MM.1S (cell line): ENCODE measurements at regions not wholly inside any gene's neighbourhood (a gene's known extent, or its start where the extent isn't known, plus 50 kb on each side); places are given as distances from the start of the nearest gene placed in this dataset.

Source experiments
- DNase-seq: peaks from one replicate; pipeline ENCODE4 v3.0.0-alpha.2; 2015
- H2AFZ ChIP-seq: fragments of 300-600 bp; sonication (generic); 2 replicates; pipeline ENCODE4 v1.6.0; 2016; ENCODE audit warnings: antibody characterized with exemption, low read length
- H3F3A ChIP-seq: fragments of 300-600 bp; sonication (generic); 2 replicates; pipeline ENCODE4 v1.6.1; 2016; ENCODE audit warnings: mild to moderate bottlenecking, antibody characterized with exemption, low read length, moderate library complexity, mixed read lengths; ENCODE audit not compliant: insufficient read depth
- H3K27ac ChIP-seq: fragments of 300-600 bp; sonication (generic); 2 replicates; pipeline ENCODE4 v1.5.1; 2016; ENCODE audit warnings: mild to moderate bottlenecking, low read length
- H3K27me3 ChIP-seq: fragments of 300-600 bp; sonication (generic); replicated peaks from 2 replicates; pipeline ENCODE4 v1.6.0; 2016; ENCODE audit warnings: low read length; ENCODE audit not compliant: insufficient read depth
- H3K36me3 ChIP-seq: fragments of 300-600 bp; sonication (generic); replicated peaks from 2 replicates; pipeline ENCODE4 v1.6.1; 2016; ENCODE audit warnings: mild to moderate bottlenecking, low read length, mixed read lengths; ENCODE audit not compliant: insufficient read depth
- H3K4me1 ChIP-seq: fragments of 300-600 bp; sonication (generic); 2 replicates; pipeline ENCODE4 v1.6.1; 2016; ENCODE audit warnings: low read length, mixed read lengths
- H3K4me2 ChIP-seq: fragments of 300-600 bp; sonication (generic); 2 replicates; pipeline ENCODE4 v1.6.0; 2016; ENCODE audit warnings: low read depth, low read length
- H3K4me3 ChIP-seq: fragments of 300-600 bp; sonication (generic); 2 replicates; pipeline ENCODE4 v1.5.1; 2016; ENCODE audit warnings: low read length, mixed read lengths
- H3K79me2 ChIP-seq: fragments of 300-600 bp; sonication (generic); 2 replicates; pipeline ENCODE4 v1.6.1; 2016; ENCODE audit warnings: mixed run types, low read length, mixed read lengths
- H3K9ac ChIP-seq: fragments of 300-600 bp; sonication (generic); 2 replicates; pipeline ENCODE4 v1.6.1; 2016; ENCODE audit warnings: low read length, mixed read lengths
- H3K9me2 ChIP-seq: fragments of 300-600 bp; sonication (generic); replicated peaks from 2 replicates; pipeline ENCODE4 v1.6.1; 2016; ENCODE audit warnings: mild to moderate bottlenecking, low read length, mixed read lengths; ENCODE audit not compliant: insufficient read depth
- H3K9me3 ChIP-seq: fragments of 300-600 bp; sonication (generic); replicated peaks from 2 replicates; pipeline ENCODE4 v1.6.1; 2016; ENCODE audit warnings: mild to moderate bottlenecking, low read length, mixed read lengths; ENCODE audit not compliant: insufficient read depth
- H4K20me1 ChIP-seq: fragments of 300-600 bp; sonication (generic); 2 replicates; pipeline ENCODE4 v1.6.1; 2016; ENCODE audit warnings: mild to moderate bottlenecking, low read length, moderate library complexity, mixed read lengths; ENCODE audit not compliant: insufficient read depth
- EZH2 ChIP-seq: fragments of 300-600 bp; sonication (generic); optimal IDR thresholded peaks from 2 replicates; pipeline ENCODE3; 2017; ENCODE audit warnings: low read depth, mild to moderate bottlenecking, antibody characterized with exemption, low read length, mixed read lengths
- EZH2phosphoT487 ChIP-seq: fragments of 300-600 bp; sonication (generic); IDR thresholded peaks from 2 replicates; pipeline ENCODE4 v1.6.1; 2018; ENCODE audit warnings: antibody characterized with exemption, low read length
- TF ChIP-seq, protein P1 (sequence below): fragments of 300-600 bp; sonication (generic); IDR thresholded peaks from 2 replicates; pipeline ENCODE4 v1.5.1; 2016; ENCODE audit warnings: antibody characterized with exemption, low read length, mixed read lengths

DNA sequence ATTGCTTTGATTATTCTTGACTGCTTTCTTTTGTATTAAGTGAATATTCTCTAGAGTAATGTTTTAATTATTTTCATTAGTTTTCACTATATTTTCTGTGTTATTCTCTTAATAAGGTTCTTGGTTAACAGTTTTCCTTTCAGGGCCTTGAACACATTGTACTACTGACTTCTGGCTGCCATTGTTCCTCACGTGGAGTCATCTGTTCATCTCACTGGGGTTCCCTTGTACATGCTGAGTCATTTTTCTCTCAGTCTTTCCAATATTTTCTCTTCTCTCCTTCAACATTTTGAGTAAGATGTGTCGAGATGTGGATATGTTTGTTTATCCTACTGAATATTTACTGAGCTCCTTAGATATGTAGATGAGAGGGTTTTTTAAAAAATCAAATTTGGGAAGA, 400.7 kb downstream of the TCERG1L start:
- Histone ChIP-seq H3F3A (no peaks in the 10 kb centered on the region), H3K9me3 (no peaks in the 10 kb centered on the region), H3K9ac (no peak overlapping the region), H3K79me2 (no peaks in the 10 kb centered on the region), H3K27ac (no peak overlapping the region), H3K4me2 (no peak overlapping the region), H3K36me3 (no peaks in the 10 kb centered on the region), H4K20me1 (no peaks in the 10 kb centered on the region), H3K4me3 (no peak overlapping the region), H3K9me2 (no peaks in the 10 kb centered on the region), H2AFZ (no peak overlapping the region), H3K4me1 (no peaks in the 10 kb centered on the region), H3K27me3 (no peaks in the 10 kb centered on the region)
- DNase-seq, result no peak
- TF ChIP-seq, protein P1, sequence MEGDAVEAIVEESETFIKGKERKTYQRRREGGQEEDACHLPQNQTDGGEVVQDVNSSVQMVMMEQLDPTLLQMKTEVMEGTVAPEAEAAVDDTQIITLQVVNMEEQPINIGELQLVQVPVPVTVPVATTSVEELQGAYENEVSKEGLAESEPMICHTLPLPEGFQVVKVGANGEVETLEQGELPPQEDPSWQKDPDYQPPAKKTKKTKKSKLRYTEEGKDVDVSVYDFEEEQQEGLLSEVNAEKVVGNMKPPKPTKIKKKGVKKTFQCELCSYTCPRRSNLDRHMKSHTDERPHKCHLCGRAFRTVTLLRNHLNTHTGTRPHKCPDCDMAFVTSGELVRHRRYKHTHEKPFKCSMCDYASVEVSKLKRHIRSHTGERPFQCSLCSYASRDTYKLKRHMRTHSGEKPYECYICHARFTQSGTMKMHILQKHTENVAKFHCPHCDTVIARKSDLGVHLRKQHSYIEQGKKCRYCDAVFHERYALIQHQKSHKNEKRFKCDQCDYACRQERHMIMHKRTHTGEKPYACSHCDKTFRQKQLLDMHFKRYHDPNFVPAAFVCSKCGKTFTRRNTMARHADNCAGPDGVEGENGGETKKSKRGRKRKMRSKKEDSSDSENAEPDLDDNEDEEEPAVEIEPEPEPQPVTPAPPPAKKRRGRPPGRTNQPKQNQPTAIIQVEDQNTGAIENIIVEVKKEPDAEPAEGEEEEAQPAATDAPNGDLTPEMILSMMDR, result no peak
- no peak for TF ChIP-seq EZH2phosphoT487
- no peak for TF ChIP-seq EZH2

DNA sequence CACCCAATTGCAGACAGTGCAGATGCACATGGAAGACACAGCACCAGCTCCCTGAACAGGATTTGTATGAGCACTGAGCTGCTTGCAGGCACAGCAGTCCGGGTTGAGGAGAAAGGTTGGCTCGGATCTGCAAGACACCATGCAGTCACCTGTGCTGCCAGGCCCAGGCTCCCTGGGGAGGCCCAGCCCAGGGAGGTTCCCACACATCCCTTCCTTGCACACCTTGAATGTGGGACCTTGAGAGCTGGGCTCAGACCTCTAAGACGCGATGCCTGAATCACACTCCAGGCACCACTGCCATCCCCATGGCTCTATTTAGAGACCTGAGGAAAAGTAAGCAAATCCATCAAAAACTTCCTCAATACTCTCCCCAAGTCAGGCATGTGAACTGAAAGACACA, 397.7 kb downstream of the TCERG1L start:
- Histone ChIP-seq H3K9me2 (no peaks in the 10 kb centered on the region), H3K27me3 (no peaks in the 10 kb centered on the region), H3K27ac (no peak overlapping the region), H3K4me3 (no peak overlapping the region), H3K4me2 (no peak overlapping the region), H3F3A (no peaks in the 10 kb centered on the region), H3K9me3 (no peaks in the 10 kb centered on the region), H4K20me1 (no peaks in the 10 kb centered on the region), H3K9ac (no peak overlapping the region), H2AFZ (no peak overlapping the region), H3K36me3 (no peaks in the 10 kb centered on the region), H3K79me2 (no peaks in the 10 kb centered on the region), H3K4me1 (no peaks in the 10 kb centered on the region)
- TF ChIP-seq EZH2phosphoT487 (no peak), EZH2 (no peak)
- TF ChIP-seq, protein P1, result no peak
- DNase-seq, result no peak

DNA sequence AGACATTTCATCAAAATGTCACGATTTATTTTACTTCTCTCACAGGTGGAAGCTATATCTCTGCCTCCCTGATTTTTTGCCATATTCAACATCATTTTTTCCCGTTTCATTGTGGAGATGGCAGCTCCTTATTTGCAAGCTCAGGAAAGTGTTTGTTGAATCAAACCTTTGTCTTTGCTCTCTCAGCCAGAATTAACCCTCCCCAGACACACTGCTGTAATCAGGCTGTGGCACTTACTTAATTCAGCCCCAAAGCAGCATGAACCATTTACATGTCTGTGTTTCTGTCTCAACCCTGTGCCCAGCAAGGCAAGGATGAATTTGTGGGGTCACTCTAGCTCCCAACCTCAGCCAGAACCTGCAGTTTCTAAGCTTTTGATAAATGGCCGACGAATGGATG, 397.2 kb downstream of the TCERG1L start:
- H3K36me3 ChIP-seq, result no peaks in the 10 kb centered on the region
- TF ChIP-seq EZH2phosphoT487 (no peak), EZH2 (no peak)
- TF ChIP-seq, protein P1, result no peak
- H3K4me1 ChIP-seq, result no peaks in the 10 kb centered on the region
- no peaks in the 10 kb centered on the region for H3K9me3 ChIP-seq
- no peak overlapping the region for H3K27ac ChIP-seq
- no peaks in the 10 kb centered on the region for H3F3A ChIP-seq
- no peak overlapping the region for H3K4me3 ChIP-seq
- H2AFZ ChIP-seq, result no peak overlapping the region
- H4K20me1 ChIP-seq, result no peaks in the 10 kb centered on the region
- H3K27me3 ChIP-seq, result no peaks in the 10 kb centered on the region
- no peak overlapping the region for H3K9ac ChIP-seq
- H3K9me2 ChIP-seq, result no peaks in the 10 kb centered on the region
- no peak overlapping the region for H3K4me2 ChIP-seq
- no peaks in the 10 kb centered on the region for H3K79me2 ChIP-seq
- no peak for DNase-seq

DNA sequence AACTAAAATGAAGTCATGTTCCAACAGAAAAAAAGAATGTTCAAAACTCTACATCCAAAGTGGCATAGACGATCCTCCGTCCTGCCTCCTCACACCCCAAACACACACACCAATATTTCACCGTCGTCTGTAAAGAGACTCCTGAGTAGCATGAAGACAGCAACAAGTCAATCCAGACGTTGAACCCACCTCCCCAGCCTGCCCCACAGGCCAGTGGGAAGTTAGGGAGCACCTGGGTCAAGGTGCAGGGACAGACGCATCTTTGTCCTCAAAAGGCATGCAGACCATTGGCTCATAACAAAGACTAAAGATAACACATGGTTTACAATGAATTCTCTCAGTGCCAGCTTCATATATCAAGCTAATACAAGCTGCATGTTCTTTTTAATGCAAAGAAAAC, 396.5 kb downstream of the TCERG1L start:
- Histone ChIP-seq H3K9ac (no peak overlapping the region), H3K4me3 (no peak overlapping the region), H3K36me3 (no peaks in the 10 kb centered on the region), H3K4me2 (no peak overlapping the region), H3K27me3 (no peaks in the 10 kb centered on the region), H2AFZ (no peak overlapping the region), H3K4me1 (no peaks in the 10 kb centered on the region), H3K9me3 (no peaks in the 10 kb centered on the region), H3K27ac (no peak overlapping the region), H3K79me2 (no peaks in the 10 kb centered on the region), H3F3A (no peaks in the 10 kb centered on the region), H4K20me1 (no peaks in the 10 kb centered on the region), H3K9me2 (no peaks in the 10 kb centered on the region)
- no peak for DNase-seq
- TF ChIP-seq, protein P1, result no peak
- TF ChIP-seq EZH2phosphoT487 (no peak), EZH2 (no peak)
